CD4-positive, alpha-beta T cell (primary cell): ENCODE measurements at regions not wholly inside any gene's neighbourhood (a gene's known extent, or its start where the extent isn't known, plus 50 kb on each side); places are given as distances from the start of the nearest gene placed in this dataset.

ENCODE experiments used
- ATAC-seq: fragments of 200-7000 bp; cut with Tn5 transposase; one replicate; pipeline ENCODE4 v1.10.0; 2022; ENCODE audit warnings: mild to moderate bottlenecking; ENCODE audit not compliant: poor library complexity
- CTCF ChIA-PET: fragments of 350-600 bp; sonication (Branson Sonifier 250); formaldehyde crosslinking; loops from one replicate; lab custom pipeline; 2021; ENCODE audit warnings: antibody characterized with exemption, inconsistent platforms; lab: Charles Lee
- POLR2A ChIA-PET: fragments of 350-600 bp; sonication (Branson Sonifier 250); formaldehyde crosslinking; loops from one replicate; lab custom pipeline; 2021; ENCODE audit warnings: antibody characterized with exemption, inconsistent platforms; lab: Charles Lee
- DNase-seq, 14 experiments: peaks; one replicate each; pipeline ENCODE4 v3.0.0-alpha.2; 2013 to 2020; ENCODE audit warnings: mixed read lengths in 2 of 14
- H3K27ac ChIP-seq, 2 donors: one replicate each; pipeline versions ENCODE4 v1.5.1 to v1.7.0; 2013; ENCODE audit warnings: low read length in 2 of 2, low read depth in 1 of 2, mild to moderate bottlenecking in 1 of 2
- H3K27me3 ChIP-seq, 2 experiments: 1 replicate in 1 of 2; 2 replicates in 1 of 2; pipeline versions ENCODE4 v1.6.1 to v1.7.0; 2013; ENCODE audit warnings: low read length in 2 of 2, control low read depth in 1 of 2, mild to moderate bottlenecking in 1 of 2, moderate library complexity in 1 of 2; ENCODE audit not compliant: insufficient read depth in 2 of 2, control insufficient read depth in 1 of 2
- H3K36me3 ChIP-seq: one replicate; pipeline ENCODE4 v1.6.1; 2013; ENCODE audit warnings: low read length, control low read depth; ENCODE audit not compliant: insufficient read depth
- H3K4me1 ChIP-seq: one replicate; pipeline ENCODE4 v1.6.1; 2013; ENCODE audit warnings: low read length, control low read depth; ENCODE audit not compliant: insufficient read depth
- H3K4me3 ChIP-seq: one replicate; pipeline ENCODE4 v1.5.1; 2013; ENCODE audit warnings: mild to moderate bottlenecking, low read length, moderate library complexity
- H3K9me3 ChIP-seq, 2 experiments: 1 replicate in 1 of 2; 2 replicates in 1 of 2; pipeline versions ENCODE4 v1.6.1 to v1.7.0; 2013; ENCODE audit warnings: low read length in 2 of 2, mild to moderate bottlenecking in 2 of 2, control low read depth in 1 of 2, moderate library complexity in 1 of 2; ENCODE audit not compliant: control insufficient read depth in 1 of 2, insufficient read depth in 1 of 2
- H3K27ac Mint-ChIP-seq: one replicate; pipeline ENCODE4 v1.8.0; 2020; ENCODE audit warnings: mixed read lengths
- H3K27me3 Mint-ChIP-seq: one replicate; pipeline ENCODE4 v1.8.0; 2021; ENCODE audit warnings: mixed read lengths
- H3K36me3 Mint-ChIP-seq: one replicate; pipeline ENCODE4 v1.8.0; 2021; ENCODE audit warnings: low read depth, mixed read lengths
- H3K4me1 Mint-ChIP-seq: one replicate; pipeline ENCODE4 v1.8.0; 2021; ENCODE audit warnings: low read depth, mixed read lengths
- H3K4me3 Mint-ChIP-seq: one replicate; pipeline ENCODE4 v1.8.0; 2020; ENCODE audit warnings: mild to moderate bottlenecking, mixed read lengths
- H3K9me3 Mint-ChIP-seq: one replicate; pipeline ENCODE4 v1.8.0; 2020; ENCODE audit warnings: mixed read lengths
- intact Hi-C, 2 experiments: fragments of 100-400 bp; cut with DNase I in 1 of 2; cut with micrococcal nuclease in 1 of 2; formaldehyde crosslinking; loops; one replicate each; pipeline versions ENCODE4 v1.15.1 to v1.9.0; 2023 to 2025; cut with DNase I, micrococcal nuclease
- TF ChIP-seq, protein P1 (sequence below): fragments of 200-600 bp; IDR thresholded peaks from one replicate; pipeline ENCODE4 v1.8.0; 2022; ENCODE audit warnings: antibody characterized with exemption, mild to moderate bottlenecking

DNA sequence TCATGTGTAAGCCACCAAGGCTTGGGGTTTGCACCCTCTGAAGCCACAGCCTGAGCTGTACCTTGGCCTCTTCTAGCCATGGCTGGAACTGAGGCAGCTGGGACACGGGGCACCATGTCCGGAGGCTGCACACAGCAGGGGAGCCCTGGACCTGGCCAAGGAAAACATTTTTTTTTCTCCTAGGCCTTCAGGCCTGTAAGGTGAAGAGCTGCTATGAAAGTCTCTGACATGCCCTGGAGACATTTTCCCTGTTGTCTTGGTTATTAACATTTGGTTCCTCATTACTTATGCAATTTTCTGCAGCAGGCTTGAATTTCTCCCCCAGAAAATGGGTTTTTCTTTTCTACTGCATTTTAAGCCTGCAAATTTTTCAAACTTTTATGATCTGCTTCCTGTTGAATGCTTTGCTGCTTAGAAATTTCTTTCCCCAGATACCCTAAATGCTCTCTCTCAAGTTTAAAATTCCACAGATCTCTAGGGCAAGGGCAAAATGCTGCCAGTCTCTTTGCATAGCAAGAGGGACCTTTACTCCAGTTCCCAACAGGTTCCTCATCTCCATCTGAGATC lies 295.8 kb downstream of the LTN1 start:
- H3K9me3 Mint-ChIP-seq = peaks cover 5% of the 10 kb centered on the region

DNA sequence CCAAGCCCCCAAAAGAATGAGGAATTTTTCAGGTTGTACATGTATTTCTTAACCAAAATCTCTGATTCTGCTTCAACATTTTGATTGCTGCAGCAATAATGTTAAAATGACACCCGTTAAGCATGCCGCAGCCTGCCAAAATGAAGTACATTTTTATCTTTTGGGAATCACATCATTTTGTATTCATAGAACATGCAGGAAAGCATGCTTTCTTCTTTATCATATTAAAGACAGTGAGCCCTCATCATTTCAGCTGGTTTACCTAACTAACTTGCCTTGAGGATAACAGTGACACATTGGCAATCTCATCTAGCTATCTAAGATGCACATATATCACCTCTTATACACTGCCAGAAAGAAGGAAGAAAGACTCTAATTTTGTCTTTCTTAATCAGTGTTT lies 299.2 kb downstream of the LTN1 start:
- ATAC-seq (no peak), DNase-seq (no peak)
- Mint-ChIP-seq H3K4me3 (no peak overlapping the region), H3K27ac (no peak overlapping the region), H3K4me1 (no peaks in the 10 kb centered on the region), H3K36me3 (peaks cover 11% of the 10 kb centered on the region), H3K27me3 (no peaks in the 10 kb centered on the region), H3K9me3 (peaks cover 4% of the 10 kb centered on the region)
- Histone ChIP-seq H3K4me3 (no peak overlapping the region), H3K36me3 (no peaks in the 10 kb centered on the region), H3K4me1 (no peaks in the 10 kb centered on the region), H3K9me3 (peaks cover 0 to 3% of the 10 kb centered on the region in 2 experiments), H3K27ac (no peak overlapping the region), H3K27me3 (no peaks in the 10 kb centered on the region)
- POLR2A ChIA-PET = no interaction called here
- TF ChIP-seq, protein P1, sequence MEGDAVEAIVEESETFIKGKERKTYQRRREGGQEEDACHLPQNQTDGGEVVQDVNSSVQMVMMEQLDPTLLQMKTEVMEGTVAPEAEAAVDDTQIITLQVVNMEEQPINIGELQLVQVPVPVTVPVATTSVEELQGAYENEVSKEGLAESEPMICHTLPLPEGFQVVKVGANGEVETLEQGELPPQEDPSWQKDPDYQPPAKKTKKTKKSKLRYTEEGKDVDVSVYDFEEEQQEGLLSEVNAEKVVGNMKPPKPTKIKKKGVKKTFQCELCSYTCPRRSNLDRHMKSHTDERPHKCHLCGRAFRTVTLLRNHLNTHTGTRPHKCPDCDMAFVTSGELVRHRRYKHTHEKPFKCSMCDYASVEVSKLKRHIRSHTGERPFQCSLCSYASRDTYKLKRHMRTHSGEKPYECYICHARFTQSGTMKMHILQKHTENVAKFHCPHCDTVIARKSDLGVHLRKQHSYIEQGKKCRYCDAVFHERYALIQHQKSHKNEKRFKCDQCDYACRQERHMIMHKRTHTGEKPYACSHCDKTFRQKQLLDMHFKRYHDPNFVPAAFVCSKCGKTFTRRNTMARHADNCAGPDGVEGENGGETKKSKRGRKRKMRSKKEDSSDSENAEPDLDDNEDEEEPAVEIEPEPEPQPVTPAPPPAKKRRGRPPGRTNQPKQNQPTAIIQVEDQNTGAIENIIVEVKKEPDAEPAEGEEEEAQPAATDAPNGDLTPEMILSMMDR = no peak
- intact Hi-C loops = no loop called here
- CTCF ChIA-PET = no interaction called here

More for the DNA sequence above, 295.8 kb downstream of the LTN1 start:
- ATAC-seq (no peak), DNase-seq (no peak)
- CTCF ChIA-PET = interaction anchor here (1.2 kb wide), 1 partner anchor 48 kb away, joined by 3 read pairs; no protein-coding TSS in a partner anchor
- Histone ChIP-seq H3K36me3 (no peaks in the 10 kb centered on the region), H3K4me3 (no peak overlapping the region), H3K9me3 (peaks cover 0 to 3% of the 10 kb centered on the region in 2 experiments), H3K27me3 (no peaks in the 10 kb centered on the region), H3K27ac (no peak overlapping the region), H3K4me1 (no peaks in the 10 kb centered on the region)
- intact Hi-C loops = no loop called here
- Mint-ChIP-seq H3K27ac (no peak overlapping the region), H3K36me3 (peaks cover 13% of the 10 kb centered on the region), H3K4me3 (no peak overlapping the region), H3K4me1 (no peaks in the 10 kb centered on the region), H3K27me3 (no peaks in the 10 kb centered on the region)
- POLR2A ChIA-PET = no interaction called here
- TF ChIP-seq, protein P1 = no peak

DNA sequence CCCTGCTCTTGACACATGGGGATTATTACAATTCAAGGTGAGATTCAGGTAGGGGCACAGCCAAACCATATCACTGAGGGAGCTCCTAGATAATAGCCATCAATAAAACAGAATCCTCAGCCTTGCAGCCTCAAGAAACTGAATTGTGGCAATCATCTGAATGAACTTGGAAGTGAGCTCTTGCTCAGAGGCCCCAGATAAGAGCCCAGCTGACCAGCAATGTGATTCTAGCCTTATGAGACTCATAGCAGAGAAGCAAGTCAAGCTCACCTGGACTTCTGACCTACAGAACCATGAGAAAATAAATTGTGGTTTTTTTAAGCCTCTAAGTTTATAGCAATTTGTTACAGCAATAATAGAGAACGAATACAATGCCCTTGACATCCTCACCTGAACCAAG lies 302.5 kb downstream of the LTN1 start:
- Histone ChIP-seq H3K4me1 (no peaks in the 10 kb centered on the region), H3K27me3 (no peaks in the 10 kb centered on the region), H3K4me3 (no peak overlapping the region), H3K27ac (no peak overlapping the region), H3K36me3 (no peaks in the 10 kb centered on the region), H3K9me3 (no peaks in the 10 kb centered on the region)
- no peak for DNase-seq
- H3K27me3 Mint-ChIP-seq = no peaks in the 10 kb centered on the region
- no peak for ATAC-seq
- no peaks in the 10 kb centered on the region for H3K4me1 Mint-ChIP-seq
- CTCF ChIA-PET = no interaction called here
- POLR2A ChIA-PET = no interaction called here
- peaks cover 5% of the 10 kb centered on the region for H3K36me3 Mint-ChIP-seq
- H3K9me3 Mint-ChIP-seq = no peaks in the 10 kb centered on the region
- no peak overlapping the region for H3K4me3 Mint-ChIP-seq
- intact Hi-C loops = no loop called here
- TF ChIP-seq, protein P1 = no peak
- H3K27ac Mint-ChIP-seq = no peak overlapping the region
